HepG2 (cell line): ENCODE measurements at regions not wholly inside any gene's neighbourhood (a gene's known extent, or its start where the extent isn't known, plus 50 kb on each side); places are given as distances from the start of the nearest gene placed in this dataset.

Experiments
- ATAC-seq: fragments of 200-7000 bp; cut with Tn5 transposase; 3 replicates; pipeline ENCODE4 v1.9.1; 2020; ENCODE audit warnings: mild to moderate bottlenecking, moderate library complexity
- BruUV-seq: library from RNA; stranded (reverse); fragments of 400-500 nt; replicated peaks from 2 replicates; lab custom pipeline; 2021; lab: Mats Ljungman, UMichigan
- CTCF ChIA-PET: fragments of 300-600 bp; formaldehyde crosslinking; extraction: SDS; loops from one replicate; lab custom pipeline; 2021; ENCODE audit warnings: low total read pairs, inconsistent platforms, low intra/inter-chr PET ratio; lab: Yijun Ruan, JAX
- POLR2A ChIA-PET: fragments of 350-600 bp; sonication (Branson Sonifier 250); formaldehyde crosslinking; loops from one replicate; lab custom pipeline; 2020; ENCODE audit warnings: antibody characterized with exemption, inconsistent platforms; lab: Yijun Ruan, JAX
- DNase-seq: peaks from one replicate; pipeline ENCODE4 v3.0.0-alpha.2; 2015; ENCODE audit warnings: low spot score
- FAIRE-seq: peaks from 3 replicates; lab custom pipeline; 2011; peaks lifted over from hg19 to GRCh38; lab: Jason Lieb, UNC
- H2AFZ ChIP-seq: one replicate; pipeline ENCODE4 v1.6.1; 2011; ENCODE audit warnings: low read length, inconsistent platforms
- H3K27ac ChIP-seq: fragments of 300-600 bp; 3 replicates; pipeline ENCODE4 v1.8.0; 2011; ENCODE audit warnings: mixed run types, mild to moderate bottlenecking, mixed read lengths, low read length, inconsistent platforms; ENCODE audit not compliant: insufficient read depth; ENCODE audit errors: extremely low read length
- H3K27me3 ChIP-seq, 2 experiments: fragments of 200-600 bp in 1 of 2; 2 replicates in 1 of 2; 3 replicates in 1 of 2; pipeline versions ENCODE4 v1.6.0 to v1.8.0; 2011; ENCODE audit warnings: low read length in 2 of 2, mild to moderate bottlenecking in 2 of 2, moderate library complexity in 2 of 2, inconsistent platforms in 1 of 2; ENCODE audit not compliant: insufficient read depth in 2 of 2, control insufficient read depth in 1 of 2
- H3K36me3 ChIP-seq, 2 experiments: fragments of 200-600 bp in 1 of 2; replicated peaks in 1 of 2; 2 replicates in 1 of 2; 3 replicates in 1 of 2; pipeline versions ENCODE4 v1.5.1 to v1.8.0; 2011; ENCODE audit warnings: low read length in 2 of 2, inconsistent platforms in 1 of 2; ENCODE audit not compliant: insufficient read depth in 2 of 2, control insufficient read depth in 1 of 2
- H3K4me1 ChIP-seq: 2 replicates; pipeline ENCODE4 v1.5.1; 2012; ENCODE audit warnings: low read length, inconsistent platforms; ENCODE audit not compliant: insufficient read depth
- H3K4me2 ChIP-seq: 2 replicates; pipeline ENCODE4 v1.6.0; 2011; ENCODE audit warnings: low read depth, low read length, inconsistent platforms
- H3K4me3 ChIP-seq, 3 experiments: fragments of 200-600 bp in 1 of 3; sonication (generic), shearing (Covaris generic) in 1 of 3; replicated peaks in 1 of 3; 2 replicates each; pipeline ENCODE4 v1.5.1; 2011 to 2016; ENCODE audit warnings: low read length in 3 of 3, inconsistent platforms in 2 of 3, low read depth in 2 of 3, mild to moderate bottlenecking in 2 of 3, control low read depth in 1 of 3, mixed read lengths in 1 of 3; ENCODE audit not compliant: insufficient read depth in 1 of 3
- H3K79me2 ChIP-seq: one replicate; pipeline ENCODE4 v1.6.1; 2011; ENCODE audit warnings: low read length, inconsistent platforms; ENCODE audit not compliant: insufficient read depth
- H3K9ac ChIP-seq: 2 replicates; pipeline ENCODE4 v1.6.0; 2011; ENCODE audit warnings: mild to moderate bottlenecking, low read depth, low read length, inconsistent platforms; ENCODE audit not compliant: insufficient read depth
- H3K9me3 ChIP-seq: 2 replicates; pipeline ENCODE4 v1.5.1; 2012; ENCODE audit warnings: mild to moderate bottlenecking, low read length
- H4K20me1 ChIP-seq: 2 replicates; pipeline ENCODE4 v1.6.0; 2011; ENCODE audit warnings: inconsistent platforms, mild to moderate bottlenecking, low read length, moderate library complexity; ENCODE audit not compliant: insufficient read depth
- CEBPB ChIP-seq: IDR thresholded peaks from 2 replicates; pipeline ENCODE4 v1.6.1; 2011; ENCODE audit warnings: low read depth, low read length, improper control_type of control experiment, borderline replicate concordance
- FOXC1 ChIP-seq: sonication (generic); formaldehyde crosslinking; IDR thresholded peaks from 2 replicates; pipeline ENCODE4 v1.8.0; 2022; ENCODE audit warnings: mild to moderate bottlenecking, missing genetic modification reagents, borderline replicate concordance
- GTF2F1 ChIP-seq: fragments of 150-350 bp; IDR thresholded peaks from 2 replicates; pipeline ENCODE4 v1.6.1; 2014; ENCODE audit warnings: low read length
- PHB2 ChIP-seq: fragments of 450-650 bp; IDR thresholded peaks from 2 replicates; pipeline ENCODE4 v1.6.1; 2018; ENCODE audit not compliant: partially characterized antibody
- POLR2G ChIP-seq: fragments of 200-400 bp; formaldehyde crosslinking; IDR thresholded peaks from 2 replicates; pipeline ENCODE4 v1.6.1; 2018; ENCODE audit warnings: mild to moderate bottlenecking, low read depth, low read length, moderate library complexity
- SRY ChIP-seq: sonication (generic); formaldehyde crosslinking; IDR thresholded peaks from 2 replicates; pipeline ENCODE4 v1.8.0; 2022; ENCODE audit warnings: mild to moderate bottlenecking, missing genetic modification reagents
- ZBTB3 ChIP-seq: sonication (generic); formaldehyde crosslinking; IDR thresholded peaks from 2 replicates; pipeline ENCODE4 v1.4.0; 2020; ENCODE audit warnings: low read depth, mild to moderate bottlenecking, moderate library complexity, missing genetic modification reagents, borderline replicate concordance
- ZFP90 ChIP-seq: sonication (generic); formaldehyde crosslinking; IDR thresholded peaks from 2 replicates; pipeline ENCODE4 v1.8.0; 2022; ENCODE audit warnings: missing genetic modification reagents, mild to moderate bottlenecking, inconsistent platforms, borderline replicate concordance
- ZNF570 ChIP-seq: sonication (generic); formaldehyde crosslinking; IDR thresholded peaks from 2 replicates; pipeline ENCODE4 v1.4.0; 2020; ENCODE audit warnings: mild to moderate bottlenecking, missing genetic modification reagents, borderline replicate concordance
- ZNF607 ChIP-seq: sonication (generic); formaldehyde crosslinking; IDR thresholded peaks from 2 replicates; pipeline ENCODE4 v1.5.1; 2020; ENCODE audit warnings: missing genetic modification reagents, mild to moderate bottlenecking, borderline replicate concordance
- WGBS: methylation state at CpG from one replicate; pipeline ENCODE4 v1.1.6; 2017; ENCODE audit warnings: low lambda C conversion rate; 5-methylcytosine and 5-hydroxymethylcytosine counted together
- in situ Hi-C: cut with HindIII; loops from 2 replicates; pipeline ENCODE4 v1.10.0; 2017; ENCODE audit warnings: low pct_unique_long_range_greater_than_20kb; ENCODE audit not compliant: extremely low pct_ligation_motif_present
- intact Hi-C: fragments of 100-400 bp; cut with micrococcal nuclease; formaldehyde crosslinking; loops from one replicate; pipeline ENCODE4 v1.10.0; 2022; ENCODE audit not compliant: unreplicated experiment
- TF ChIP-seq, protein P1 (sequence below): sonication (generic); formaldehyde crosslinking; IDR thresholded peaks from 2 replicates; pipeline ENCODE4 v1.5.0; 2020; ENCODE audit warnings: mild to moderate bottlenecking, low read depth, missing genetic modification reagents, borderline replicate concordance
- TF ChIP-seq, protein P2 (sequence below): IDR thresholded peaks from 2 replicates; pipeline ENCODE4 v1.6.1; 2016
- TF ChIP-seq, protein P3 (sequence below): sonication (generic); formaldehyde crosslinking; conservative IDR thresholded peaks from 2 replicates; pipeline ENCODE4 v1.4.0; 2020; ENCODE audit warnings: missing genetic modification reagents

DNA sequence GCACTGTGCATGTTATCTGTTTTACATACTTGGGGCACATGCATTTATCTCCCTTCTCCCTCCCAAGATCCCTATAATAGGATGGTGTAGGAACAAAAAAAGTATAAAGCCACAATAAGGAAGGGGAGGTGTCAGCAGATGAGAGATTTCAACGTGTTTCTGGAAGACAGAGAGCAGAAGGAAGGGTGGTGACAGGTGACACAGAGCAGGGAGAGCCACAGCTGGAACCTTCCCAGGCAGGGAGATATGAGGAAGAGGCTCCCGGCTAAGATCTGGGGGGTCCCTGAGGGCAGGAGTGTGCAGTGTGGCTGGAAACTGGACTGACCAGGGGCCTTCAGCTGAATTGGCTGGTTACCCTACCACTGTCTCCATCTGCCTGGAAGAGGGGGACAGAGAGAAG, 107.4 kb downstream of the BCOR start:
- no TSS peak for BruUV-seq
- Histone ChIP-seq H3K4me1 (peaks cover 53% of the 10 kb centered on the region), H3K27me3 (no peaks in the 10 kb centered on the region), H3K9ac (no peak overlapping the region), H3K9me3 (no peaks in the 10 kb centered on the region), H3K27ac (no peak overlapping the region), H3K79me2 (no peaks in the 10 kb centered on the region), H3K4me3 (no peak overlapping the region), H2AFZ (no peak overlapping the region), H4K20me1 (no peaks in the 10 kb centered on the region), H3K4me2 (no peak overlapping the region), H3K36me3 (no peaks in the 10 kb centered on the region)
- no peak for FAIRE-seq
- intact Hi-C loops (no loop called here), in situ Hi-C loops (no loop called here)
- DNase-seq: no peak
- ChIA-PET POLR2A (no interaction called here), CTCF (no interaction called here)
- TF ChIP-seq ZFP90 (CRISPR knock-in tag) (no peak), POLR2G (no peak), SRY (CRISPR knock-in tag) (no peak), PHB2 (no peak), FOXC1 (CRISPR knock-in tag) (no peak), ZNF607 (CRISPR knock-in tag) (no peak), ZNF570 (CRISPR knock-in tag) (no peak), ZBTB3 (no peak), CEBPB (no peak), GTF2F1 (no peak)
- TF ChIP-seq, protein P1, sequence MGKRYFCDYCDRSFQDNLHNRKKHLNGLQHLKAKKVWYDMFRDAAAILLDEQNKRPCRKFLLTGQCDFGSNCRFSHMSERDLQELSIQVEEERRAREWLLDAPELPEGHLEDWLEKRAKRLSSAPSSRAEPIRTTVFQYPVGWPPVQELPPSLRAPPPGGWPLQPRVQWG (CRISPR knock-in tag): no peak
- TF ChIP-seq, protein P2, sequence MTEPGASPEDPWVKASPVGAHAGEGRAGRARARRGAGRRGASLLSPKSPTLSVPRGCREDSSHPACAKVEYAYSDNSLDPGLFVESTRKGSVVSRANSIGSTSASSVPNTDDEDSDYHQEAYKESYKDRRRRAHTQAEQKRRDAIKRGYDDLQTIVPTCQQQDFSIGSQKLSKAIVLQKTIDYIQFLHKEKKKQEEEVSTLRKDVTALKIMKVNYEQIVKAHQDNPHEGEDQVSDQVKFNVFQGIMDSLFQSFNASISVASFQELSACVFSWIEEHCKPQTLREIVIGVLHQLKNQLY: no peak
- TF ChIP-seq, protein P3, sequence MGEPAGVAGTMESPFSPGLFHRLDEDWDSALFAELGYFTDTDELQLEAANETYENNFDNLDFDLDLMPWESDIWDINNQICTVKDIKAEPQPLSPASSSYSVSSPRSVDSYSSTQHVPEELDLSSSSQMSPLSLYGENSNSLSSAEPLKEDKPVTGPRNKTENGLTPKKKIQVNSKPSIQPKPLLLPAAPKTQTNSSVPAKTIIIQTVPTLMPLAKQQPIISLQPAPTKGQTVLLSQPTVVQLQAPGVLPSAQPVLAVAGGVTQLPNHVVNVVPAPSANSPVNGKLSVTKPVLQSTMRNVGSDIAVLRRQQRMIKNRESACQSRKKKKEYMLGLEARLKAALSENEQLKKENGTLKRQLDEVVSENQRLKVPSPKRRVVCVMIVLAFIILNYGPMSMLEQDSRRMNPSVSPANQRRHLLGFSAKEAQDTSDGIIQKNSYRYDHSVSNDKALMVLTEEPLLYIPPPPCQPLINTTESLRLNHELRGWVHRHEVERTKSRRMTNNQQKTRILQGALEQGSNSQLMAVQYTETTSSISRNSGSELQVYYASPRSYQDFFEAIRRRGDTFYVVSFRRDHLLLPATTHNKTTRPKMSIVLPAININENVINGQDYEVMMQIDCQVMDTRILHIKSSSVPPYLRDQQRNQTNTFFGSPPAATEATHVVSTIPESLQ (CRISPR knock-in tag): no peak
- WGBS: 96% methylated on average over 2 of the region's 2 CpGs
- no peak for ATAC-seq
